ENCODE measurements at regions not wholly inside any gene's neighbourhood (a gene's known extent, or its start where the extent isn't known, plus 50 kb on each side); places are given as distances from the start of the nearest gene placed in this dataset.

- intact Hi-C loops (cut with DNase I; ENCODE audit: low total_unique reads) = loop anchor here (5.0 kb wide), 1 partner anchor 59 kb away; no protein-coding TSS in a partner anchor
- no peak for TF ChIP-seq EP300 (IDR thresholded peaks at IDR 0.05)
- TF ChIP-seq CTCF (IDR thresholded peaks at IDR 0.05) = no peak
- no peak for TF ChIP-seq POLR2AphosphoS5 (IDR thresholded peaks at IDR 0.05)
- TF ChIP-seq POLR2A (IDR thresholded peaks at IDR 0.05) = no peak
- WGBS, 5 donors = 85 to 96% (median 92%) methylated on average over 5 of the region's 5 CpGs
- H3K9me3 ChIP-seq = no peaks in the 10 kb centered on the region
- H3K36me3 ChIP-seq = no peaks in the 10 kb centered on the region
- no peaks in the 10 kb centered on the region for H3K27me3 ChIP-seq
- no peak overlapping the region for H3K27ac ChIP-seq
- peaks cover 0 to 10% (median 5%) of the 10 kb centered on the region in 4 donors for H3K4me1 ChIP-seq
- no peak overlapping the region for H3K4me3 ChIP-seq
- DNase-seq = peak in 1 of 2 donors; percentile 44
Measured at GRCh38 chr3:124076235-124076634, 84.3 kb upstream of the ROPN1 start.

DNA sequence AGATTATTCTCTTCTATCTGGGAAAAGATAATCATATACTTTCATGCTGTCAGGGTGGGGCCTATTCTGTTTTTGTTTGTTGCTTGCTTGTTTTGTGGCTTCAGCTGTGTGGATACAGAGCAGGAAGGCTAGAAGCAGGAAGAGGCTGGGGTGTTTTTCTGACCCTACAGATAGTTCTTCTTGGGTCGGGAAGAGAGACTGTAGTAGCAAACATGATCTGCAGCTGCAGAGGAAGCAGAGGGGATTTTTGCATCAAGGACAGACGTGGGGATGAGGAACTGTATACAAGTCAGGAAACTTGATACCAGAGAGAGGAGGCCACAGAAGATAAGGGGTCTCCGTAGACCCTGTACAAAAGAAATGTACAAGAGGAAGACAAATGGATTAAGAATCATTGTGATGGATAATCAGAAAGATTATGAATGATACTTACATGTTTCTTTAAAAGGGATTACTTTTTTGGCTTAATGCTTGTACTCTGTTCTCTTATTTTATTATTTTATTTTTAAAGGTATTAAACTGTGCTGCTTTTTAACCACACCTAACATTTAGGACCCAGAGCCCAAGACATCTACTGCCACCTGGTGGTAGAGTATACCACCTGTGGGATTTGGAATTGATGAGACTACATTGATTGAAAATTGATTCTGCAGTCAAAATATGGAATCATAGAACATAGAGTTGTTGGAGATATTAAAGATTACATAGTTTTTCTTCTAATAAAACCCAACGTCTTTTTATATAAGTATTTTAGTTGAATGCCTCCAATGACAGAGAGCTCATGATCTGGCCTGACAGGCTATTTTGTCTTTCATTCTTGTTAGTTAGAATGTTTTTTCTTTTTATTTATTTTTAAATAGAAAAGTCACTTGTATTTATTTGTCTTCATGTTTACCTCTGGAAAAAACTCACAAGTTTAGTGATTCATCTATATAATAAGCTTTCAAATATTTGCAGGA lies 87.3 kb upstream of the ROPN1 start:
- Histone ChIP-seq H3K4me1 (peaks cover 0 to 12% (median 5%) of the 10 kb centered on the region in 4 donors), H3K9me3 (no peaks in the 10 kb centered on the region), H3K27me3 (no peaks in the 10 kb centered on the region), H3K4me3 (no peak overlapping the region), H3K36me3 (no peaks in the 10 kb centered on the region), H3K27ac (no peak overlapping the region)
- 24 to 37% (median 32%) methylated on average over 4 of the region's 4 CpGs for WGBS, 5 donors
- peak in 1 of 2 donors; percentile 63 for DNase-seq
- TF ChIP-seq EP300 (IDR thresholded peaks at IDR 0.05) (no peak), CTCF (IDR thresholded peaks at IDR 0.05) (peak in 5 of 7 experiments; percentile 32 to 80 (median 56))
- intact Hi-C loops (cut with DNase I; ENCODE audit: low total_unique reads) = loop anchor here (5.0 kb wide), 1 partner anchor 62 kb away; no protein-coding TSS in a partner anchor

- WGBS, 5 donors = 77 to 88% (median 84%) methylated on average over 2 of the region's 2 CpGs
Measured at GRCh38 chr3:124079912-124080276, 88.0 kb upstream of the ROPN1 start.

GRCh38 chr3:124082343-124082742 lies 90.4 kb upstream of the ROPN1 start:
- intact Hi-C loops (cut with DNase I; ENCODE audit: low total_unique reads) = no loop called here
- H3K27me3 ChIP-seq = no peaks in the 10 kb centered on the region
- TF ChIP-seq POLR2A (IDR thresholded peaks at IDR 0.05) = no peak
- peaks cover 0 to 18% (median 5%) of the 10 kb centered on the region in 4 donors for H3K4me1 ChIP-seq
- 66 to 80% (median 71%) methylated on average over 2 of the region's 2 CpGs for WGBS, 5 donors
- H3K4me3 ChIP-seq = no peak overlapping the region
- no peak overlapping the region for H3K27ac ChIP-seq
- H3K9me3 ChIP-seq = no peaks in the 10 kb centered on the region
- DNase-seq = no peak
- H3K36me3 ChIP-seq = no peaks in the 10 kb centered on the region

More at GRCh38 chr3:124079912-124080276, 88.0 kb upstream of the ROPN1 start:
- intact Hi-C loops (cut with DNase I; ENCODE audit: low total_unique reads) = loop anchor here (5.0 kb wide), 1 partner anchor 63 kb away; no protein-coding TSS in a partner anchor
- no peak for DNase-seq
- no peaks in the 10 kb centered on the region for H3K27me3 ChIP-seq
- peaks cover 0 to 18% (median 5%) of the 10 kb centered on the region in 4 donors for H3K4me1 ChIP-seq
- no peak overlapping the region for H3K4me3 ChIP-seq
- H3K9me3 ChIP-seq = no peaks in the 10 kb centered on the region
- TF ChIP-seq POLR2AphosphoS5 (IDR thresholded peaks at IDR 0.05) (no peak), EP300 (IDR thresholded peaks at IDR 0.05) (no peak), POLR2A (IDR thresholded peaks at IDR 0.05) (no peak), CTCF (IDR thresholded peaks at IDR 0.05) (no peak)
- H3K27ac ChIP-seq = no peak overlapping the region
- H3K36me3 ChIP-seq = no peaks in the 10 kb centered on the region

Data from stomach (tissue), 8 donors.